ENCODE measurements at regions not wholly inside any gene's neighbourhood (a gene's known extent, or its start where the extent isn't known, plus 50 kb on each side); places are given as distances from the start of the nearest gene placed in this dataset.
A peak's percentile ranks its signal among the peaks of the same experiment; 100 is the strongest.

- DNase-seq (no peak), ATAC-seq (no peak)
- no peaks in the 10 kb centered on the region for H3K9me3 ChIP-seq (ENCODE audit: control insufficient read depth, insufficient read depth, low read length)
- Mint-ChIP-seq H3K27ac (no peak overlapping the region), H3K27me3 (ENCODE audit: low read depth in 2 of 2) (peaks cover 0 to 9% of the 10 kb centered on the region in 2 donors), H3K9me3 (no peaks in the 10 kb centered on the region), H3K4me1 (no peaks in the 10 kb centered on the region), H3K36me3 (no peaks in the 10 kb centered on the region), H3K4me3 (no peak overlapping the region)
- H3K4me1 ChIP-seq (ENCODE audit: control insufficient read depth, insufficient read depth, low read length) = peaks cover 4% of the 10 kb centered on the region
- intact Hi-C loops (cut with micrococcal nuclease) = no loop called here
- no peak overlapping the region for H3K4me3 ChIP-seq (ENCODE audit: low read length)
- H3K27me3 ChIP-seq (ENCODE audit: control insufficient read depth, insufficient read depth, low read length) = no peaks in the 10 kb centered on the region
- H3K36me3 ChIP-seq (ENCODE audit: control insufficient read depth, insufficient read depth, low read length) = no peaks in the 10 kb centered on the region
- H3K27ac ChIP-seq (ENCODE audit: low read length) = no peak overlapping the region
- WGBS (ENCODE audit: insufficient coverage) = 82% methylated on average over 12 of the region's 12 CpGs
- TF ChIP-seq, protein P1, sequence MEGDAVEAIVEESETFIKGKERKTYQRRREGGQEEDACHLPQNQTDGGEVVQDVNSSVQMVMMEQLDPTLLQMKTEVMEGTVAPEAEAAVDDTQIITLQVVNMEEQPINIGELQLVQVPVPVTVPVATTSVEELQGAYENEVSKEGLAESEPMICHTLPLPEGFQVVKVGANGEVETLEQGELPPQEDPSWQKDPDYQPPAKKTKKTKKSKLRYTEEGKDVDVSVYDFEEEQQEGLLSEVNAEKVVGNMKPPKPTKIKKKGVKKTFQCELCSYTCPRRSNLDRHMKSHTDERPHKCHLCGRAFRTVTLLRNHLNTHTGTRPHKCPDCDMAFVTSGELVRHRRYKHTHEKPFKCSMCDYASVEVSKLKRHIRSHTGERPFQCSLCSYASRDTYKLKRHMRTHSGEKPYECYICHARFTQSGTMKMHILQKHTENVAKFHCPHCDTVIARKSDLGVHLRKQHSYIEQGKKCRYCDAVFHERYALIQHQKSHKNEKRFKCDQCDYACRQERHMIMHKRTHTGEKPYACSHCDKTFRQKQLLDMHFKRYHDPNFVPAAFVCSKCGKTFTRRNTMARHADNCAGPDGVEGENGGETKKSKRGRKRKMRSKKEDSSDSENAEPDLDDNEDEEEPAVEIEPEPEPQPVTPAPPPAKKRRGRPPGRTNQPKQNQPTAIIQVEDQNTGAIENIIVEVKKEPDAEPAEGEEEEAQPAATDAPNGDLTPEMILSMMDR (IDR thresholded peaks at IDR 0.05) = no peak
Observed at GRCh38 chr7:47724335-47724982, 142.5 kb upstream of the TNS3 start.

- Mint-ChIP-seq H3K9me3 (no peaks in the 10 kb centered on the region), H3K4me1 (no peaks in the 10 kb centered on the region), H3K36me3 (no peaks in the 10 kb centered on the region), H3K4me3 (no peak overlapping the region), H3K27ac (no peak overlapping the region), H3K27me3 (ENCODE audit: low read depth in 2 of 2) (no peaks in the 10 kb centered on the region)
- no peak overlapping the region for H3K4me3 ChIP-seq (ENCODE audit: low read length)
- peaks cover 4% of the 10 kb centered on the region for H3K4me1 ChIP-seq (ENCODE audit: control insufficient read depth, insufficient read depth, low read length)
- no peaks in the 10 kb centered on the region for H3K27me3 ChIP-seq (ENCODE audit: control insufficient read depth, insufficient read depth, low read length)
- DNase-seq (no peak), ATAC-seq (peak in 1 of 3 donors; percentile 12)
- TF ChIP-seq, protein P1 (IDR thresholded peaks at IDR 0.05) = no peak
- H3K27ac ChIP-seq (ENCODE audit: low read length) = no peak overlapping the region
- H3K9me3 ChIP-seq (ENCODE audit: control insufficient read depth, insufficient read depth, low read length) = no peaks in the 10 kb centered on the region
- no peaks in the 10 kb centered on the region for H3K36me3 ChIP-seq (ENCODE audit: control insufficient read depth, insufficient read depth, low read length)
- intact Hi-C loops (cut with micrococcal nuclease) = no loop called here
- 92% methylated on average over 8 of the region's 8 CpGs for WGBS (ENCODE audit: insufficient coverage)
Observed at GRCh38 chr7:47722126-47722525, 140.2 kb upstream of the TNS3 start.

- WGBS (ENCODE audit: insufficient coverage) = 94% methylated on average over 9 of the region's 9 CpGs
- H3K4me3 Mint-ChIP-seq = no peak overlapping the region
- DNase-seq (no peak), ATAC-seq (no peak)
- H3K4me1 Mint-ChIP-seq = no peaks in the 10 kb centered on the region
- TF ChIP-seq, protein P1 (IDR thresholded peaks at IDR 0.05) = no peak
- Histone ChIP-seq H3K36me3 (ENCODE audit: control insufficient read depth, insufficient read depth, low read length) (no peaks in the 10 kb centered on the region), H3K9me3 (ENCODE audit: control insufficient read depth, insufficient read depth, low read length) (no peaks in the 10 kb centered on the region), H3K27ac (ENCODE audit: low read length) (no peak overlapping the region), H3K27me3 (ENCODE audit: control insufficient read depth, insufficient read depth, low read length) (no peaks in the 10 kb centered on the region), H3K4me3 (ENCODE audit: low read length) (no peak overlapping the region), H3K4me1 (ENCODE audit: control insufficient read depth, insufficient read depth, low read length) (peaks cover 4% of the 10 kb centered on the region)
- H3K36me3 Mint-ChIP-seq = no peaks in the 10 kb centered on the region
- intact Hi-C loops (cut with micrococcal nuclease) = no loop called here
- H3K27me3 Mint-ChIP-seq (ENCODE audit: low read depth in 2 of 2) = no peaks in the 10 kb centered on the region
- H3K27ac Mint-ChIP-seq = no peak overlapping the region
- no peaks in the 10 kb centered on the region for H3K9me3 Mint-ChIP-seq
Observed at GRCh38 chr7:47721670-47722069, 139.8 kb upstream of the TNS3 start.

- Histone ChIP-seq H3K9me3 (ENCODE audit: control insufficient read depth, insufficient read depth, low read length) (no peaks in the 10 kb centered on the region), H3K27ac (ENCODE audit: low read length) (no peak overlapping the region), H3K36me3 (ENCODE audit: control insufficient read depth, insufficient read depth, low read length) (no peaks in the 10 kb centered on the region), H3K27me3 (ENCODE audit: control insufficient read depth, insufficient read depth, low read length) (no peaks in the 10 kb centered on the region), H3K4me1 (ENCODE audit: control insufficient read depth, insufficient read depth, low read length) (peaks cover 4% of the 10 kb centered on the region), H3K4me3 (ENCODE audit: low read length) (no peak overlapping the region)
- Mint-ChIP-seq H3K36me3 (no peaks in the 10 kb centered on the region), H3K9me3 (no peaks in the 10 kb centered on the region), H3K4me1 (no peaks in the 10 kb centered on the region), H3K27ac (no peak overlapping the region), H3K4me3 (no peak overlapping the region), H3K27me3 (ENCODE audit: low read depth in 2 of 2) (no peaks in the 10 kb centered on the region)
- TF ChIP-seq, protein P1 (IDR thresholded peaks at IDR 0.05) = no peak
- no peak for DNase-seq
- intact Hi-C loops (cut with micrococcal nuclease) = no loop called here
- 77% methylated on average over 8 of the region's 8 CpGs for WGBS (ENCODE audit: insufficient coverage)
- ATAC-seq = no peak
Observed at GRCh38 chr7:47720907-47721244, 139.0 kb upstream of the TNS3 start.

Measured in natural killer cell (primary cell).